Spleen (tissue), 7 donors: ENCODE measurements at regions not wholly inside any gene's neighbourhood (a gene's known extent, or its start where the extent isn't known, plus 50 kb on each side); places are given as distances from the start of the nearest gene placed in this dataset.

Source experiments
- CTCF ChIP-seq, 11 experiments: fragments of 200-600 bp in 7 of 11; fragments of 450-650 bp in 4 of 11; sonication (generic) in 4 of 11; IDR thresholded peaks in 8 of 11; conservative IDR thresholded peaks in 3 of 11; 1 replicate in 7 of 11; 2 replicates in 4 of 11; pipeline versions ENCODE4 v1.4.0 to v1.8.0; 2016 to 2021; ENCODE audit warnings: antibody characterized with exemption in 11 of 11, inconsistent platforms in 4 of 11, mild to moderate bottlenecking in 1 of 11
- POLR2A ChIP-seq, 3 donors: fragments of 450-650 bp; IDR thresholded peaks; one replicate each; pipeline ENCODE4 v1.5.1; 2017; ENCODE audit warnings: antibody characterized with exemption in 3 of 3, mild to moderate bottlenecking in 1 of 3
- POLR2AphosphoS5 ChIP-seq, 3 donors: sonication (generic); formaldehyde crosslinking; IDR thresholded peaks; one replicate each; pipeline ENCODE4 v1.5.1; 2017; ENCODE audit warnings: antibody characterized with exemption in 3 of 3
- donor health status: DM: no; HTN: no; CAD: no; lungs with moderate emphysema.
- donor health status: DM: no; HTN: no; CAD: no.
- donor health status: DM: no; HTN: no; CAD: no.

GRCh38 chr15:57796146-57796545, 89.6 kb downstream of the POLR2M start:
- no peak for TF ChIP-seq CTCF (IDR thresholded peaks at IDR 0.05 in 8 of 11, conservative IDR thresholded peaks at IDR 0.05 in 3 of 11)
- TF ChIP-seq POLR2A (IDR thresholded peaks at IDR 0.05), result no peak
- TF ChIP-seq POLR2AphosphoS5 (IDR thresholded peaks at IDR 0.05), result no peak
